ENCODE measurements at regions not wholly inside any gene's neighbourhood (a gene's known extent, or its start where the extent isn't known, plus 50 kb on each side); places are given as distances from the start of the nearest gene placed in this dataset.

DNA sequence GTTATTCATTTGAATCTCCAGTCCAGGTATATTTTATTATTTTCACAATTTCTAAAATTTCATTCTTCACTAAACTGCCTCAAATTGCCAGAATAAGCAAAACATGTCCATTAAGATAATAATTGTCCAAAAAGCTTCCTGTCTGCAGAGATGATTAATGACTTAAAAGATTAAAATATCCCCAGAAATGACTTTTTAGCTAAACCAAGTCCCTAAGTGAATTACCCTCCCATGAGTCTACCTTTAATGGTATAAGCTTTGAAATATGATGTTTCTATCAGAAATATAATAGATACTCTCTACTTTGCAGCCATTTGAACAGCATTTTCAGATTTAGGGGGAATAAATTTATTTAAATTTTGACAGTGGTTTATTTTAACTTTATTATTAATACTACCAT is 289.2 kb upstream of the EMCN start:
- in situ Hi-C loops (cut with MboI; ENCODE audit: low sequenced_read_pairs, unreplicated experiment) = no loop called here
- no peak for DNase-seq (ENCODE audit: low spot score)
- TF ChIP-seq, protein P1, sequence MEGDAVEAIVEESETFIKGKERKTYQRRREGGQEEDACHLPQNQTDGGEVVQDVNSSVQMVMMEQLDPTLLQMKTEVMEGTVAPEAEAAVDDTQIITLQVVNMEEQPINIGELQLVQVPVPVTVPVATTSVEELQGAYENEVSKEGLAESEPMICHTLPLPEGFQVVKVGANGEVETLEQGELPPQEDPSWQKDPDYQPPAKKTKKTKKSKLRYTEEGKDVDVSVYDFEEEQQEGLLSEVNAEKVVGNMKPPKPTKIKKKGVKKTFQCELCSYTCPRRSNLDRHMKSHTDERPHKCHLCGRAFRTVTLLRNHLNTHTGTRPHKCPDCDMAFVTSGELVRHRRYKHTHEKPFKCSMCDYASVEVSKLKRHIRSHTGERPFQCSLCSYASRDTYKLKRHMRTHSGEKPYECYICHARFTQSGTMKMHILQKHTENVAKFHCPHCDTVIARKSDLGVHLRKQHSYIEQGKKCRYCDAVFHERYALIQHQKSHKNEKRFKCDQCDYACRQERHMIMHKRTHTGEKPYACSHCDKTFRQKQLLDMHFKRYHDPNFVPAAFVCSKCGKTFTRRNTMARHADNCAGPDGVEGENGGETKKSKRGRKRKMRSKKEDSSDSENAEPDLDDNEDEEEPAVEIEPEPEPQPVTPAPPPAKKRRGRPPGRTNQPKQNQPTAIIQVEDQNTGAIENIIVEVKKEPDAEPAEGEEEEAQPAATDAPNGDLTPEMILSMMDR (IDR thresholded peaks at IDR 0.05; ENCODE audit: borderline replicate concordance, control extremely low read depth, extremely low read depth, insufficient read depth, missing control alignments) = no peak

DNA sequence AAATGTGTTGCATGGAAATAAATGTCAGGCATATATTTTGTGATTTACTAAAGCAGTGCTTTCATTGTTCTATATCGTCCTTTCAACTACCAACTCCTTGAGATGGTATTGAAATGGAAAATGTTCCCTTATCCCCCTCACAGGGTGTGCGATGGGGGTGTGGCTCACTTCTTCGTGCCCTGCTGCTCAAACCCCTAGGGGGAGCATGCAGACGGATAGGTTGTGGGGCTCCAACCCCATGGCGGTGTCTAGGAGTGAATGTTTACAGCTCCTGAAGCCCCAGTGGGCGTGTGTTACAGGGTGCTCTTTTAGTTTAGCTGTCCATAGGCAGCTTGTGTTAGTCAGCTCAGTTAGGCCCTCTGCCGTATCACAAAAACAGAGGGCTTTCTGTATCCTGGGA is 287.7 kb upstream of the EMCN start:
- in situ Hi-C loops (cut with MboI; ENCODE audit: low sequenced_read_pairs, unreplicated experiment) = no loop called here
- DNase-seq (ENCODE audit: low spot score) = no peak

DNA sequence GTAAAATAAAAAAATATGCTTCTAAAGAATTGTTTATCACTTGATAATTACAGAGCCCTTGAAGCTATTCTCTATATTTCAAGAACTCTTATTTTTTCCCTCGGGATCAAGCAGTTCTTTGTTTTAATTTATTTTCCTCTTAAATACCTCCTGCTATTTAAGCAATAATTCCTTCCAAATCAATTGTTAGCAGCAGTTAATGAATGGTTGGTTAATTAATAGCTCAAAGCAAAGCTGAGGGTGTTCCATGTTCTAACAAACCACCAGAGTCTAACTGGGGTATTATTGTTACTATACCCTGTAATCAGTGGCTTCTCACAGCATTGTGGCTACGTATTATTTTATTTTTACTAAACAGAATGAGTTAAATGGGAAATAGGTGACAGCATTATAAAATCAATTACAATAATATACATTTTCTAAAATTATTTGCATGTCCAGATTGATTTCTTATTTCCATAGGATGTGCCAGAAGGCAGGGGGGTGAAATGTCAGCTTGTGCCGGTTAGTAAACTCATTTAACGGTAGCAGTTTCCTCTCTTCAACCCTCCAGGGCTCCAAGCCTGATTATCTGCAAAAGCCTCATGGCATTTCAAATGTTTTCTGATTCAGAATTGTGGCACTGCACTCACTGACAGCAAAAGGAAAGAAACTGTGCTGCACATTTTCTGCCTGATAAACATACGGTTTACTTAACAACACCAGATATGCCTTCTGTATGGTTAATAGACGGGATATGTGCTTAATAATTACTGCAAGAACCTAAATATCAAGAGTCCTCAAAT is 286.9 kb upstream of the EMCN start:
- TF ChIP-seq, protein P1 (IDR thresholded peaks at IDR 0.05; ENCODE audit: borderline replicate concordance, control extremely low read depth, extremely low read depth, insufficient read depth, missing control alignments) = no peak
- in situ Hi-C loops (cut with MboI; ENCODE audit: low sequenced_read_pairs, unreplicated experiment) = no loop called here
- DNase-seq (ENCODE audit: low spot score) = no peak

More for the DNA sequence above, 287.7 kb upstream of the EMCN start:
- TF ChIP-seq, protein P1 (IDR thresholded peaks at IDR 0.05; ENCODE audit: borderline replicate concordance, control extremely low read depth, extremely low read depth, insufficient read depth, missing control alignments) = no peak

DNA sequence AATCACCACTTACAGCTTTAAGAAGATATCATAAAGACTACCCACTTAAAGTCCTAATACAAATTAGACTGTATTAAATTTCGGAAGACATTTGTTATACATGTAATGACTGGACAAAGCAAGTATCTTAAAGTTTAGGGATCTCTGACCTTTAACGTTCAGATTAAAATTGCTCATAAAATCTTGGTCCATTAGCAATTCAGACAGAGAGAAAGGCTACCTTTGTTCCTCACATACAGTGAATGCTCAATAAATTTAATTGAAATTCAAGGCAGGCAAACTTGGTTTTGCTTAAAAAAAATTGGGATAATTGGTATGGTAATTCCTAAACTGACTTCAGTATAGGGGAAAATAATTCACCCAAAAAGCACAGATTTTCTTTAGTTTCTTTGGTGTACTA is 285.9 kb upstream of the EMCN start:
- TF ChIP-seq, protein P1 (IDR thresholded peaks at IDR 0.05; ENCODE audit: borderline replicate concordance, control extremely low read depth, extremely low read depth, insufficient read depth, missing control alignments) = no peak
- DNase-seq (ENCODE audit: low spot score) = no peak
- in situ Hi-C loops (cut with MboI; ENCODE audit: low sequenced_read_pairs, unreplicated experiment) = no loop called here

DNA sequence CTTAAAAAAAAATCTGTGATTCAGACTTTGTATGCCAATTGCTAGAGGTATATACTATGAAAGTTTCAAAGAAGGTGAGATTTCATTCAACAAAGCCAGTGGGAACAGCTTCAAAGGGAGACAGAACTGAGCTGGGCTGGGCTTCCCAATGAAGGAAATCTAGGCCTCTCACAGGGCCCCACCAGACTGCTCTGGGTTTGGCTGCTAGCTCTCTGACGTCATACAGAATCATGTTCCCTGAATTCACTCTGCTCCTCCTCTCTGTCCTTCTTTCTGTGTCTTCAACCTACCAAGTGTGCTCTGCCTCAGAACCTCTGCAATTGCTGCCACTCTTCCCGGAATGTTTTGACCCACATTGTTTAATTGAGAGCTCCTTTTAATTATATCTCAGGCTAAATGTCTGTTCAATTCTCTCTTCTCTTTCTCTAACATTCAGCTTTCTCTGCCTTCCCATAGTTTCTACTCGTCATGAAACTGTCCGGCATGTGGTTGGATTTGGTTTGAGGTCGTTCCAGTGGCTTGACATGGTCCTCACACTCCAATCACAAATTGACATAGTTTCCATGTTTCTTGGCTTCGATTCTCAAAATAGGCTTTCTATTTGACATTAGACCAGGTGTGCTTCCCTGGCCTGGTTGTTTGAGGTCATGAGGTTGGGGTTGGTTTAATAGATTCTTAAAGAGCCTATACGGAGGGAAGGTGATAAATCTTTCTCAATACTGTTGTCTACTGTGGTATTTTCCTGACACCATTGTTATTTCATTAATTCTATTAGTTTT is 282.1 kb upstream of the EMCN start:
- TF ChIP-seq, protein P1 (IDR thresholded peaks at IDR 0.05; ENCODE audit: borderline replicate concordance, control extremely low read depth, extremely low read depth, insufficient read depth, missing control alignments) = no peak
- DNase-seq (ENCODE audit: low spot score) = no peak
- in situ Hi-C loops (cut with MboI; ENCODE audit: low sequenced_read_pairs, unreplicated experiment) = no loop called here

DNA sequence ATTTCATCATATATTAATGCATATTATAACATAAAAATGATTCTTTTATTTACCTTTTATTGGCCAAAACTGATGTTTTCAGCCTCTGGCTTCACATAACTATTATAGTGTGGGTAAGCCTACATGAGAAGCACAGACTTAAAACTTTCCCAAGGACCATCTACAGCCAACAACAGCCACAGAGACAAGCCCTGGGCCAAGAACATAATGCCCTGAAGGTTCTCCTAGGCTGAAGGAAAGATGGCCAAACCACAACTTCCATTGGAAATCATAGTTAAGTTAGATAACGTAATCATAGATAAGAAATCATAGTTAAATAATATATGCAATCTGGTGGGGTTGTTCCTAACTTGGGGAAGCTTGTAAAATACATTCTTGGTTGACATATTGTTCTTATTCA is 280.0 kb upstream of the EMCN start:
- in situ Hi-C loops (cut with MboI; ENCODE audit: low sequenced_read_pairs, unreplicated experiment) = no loop called here
- TF ChIP-seq, protein P1 (IDR thresholded peaks at IDR 0.05; ENCODE audit: borderline replicate concordance, control extremely low read depth, extremely low read depth, insufficient read depth, missing control alignments) = no peak
- no peak for DNase-seq (ENCODE audit: low spot score)

All from GM13976 (cell line).